ENCODE measurements at regions not wholly inside any gene's neighbourhood (a gene's known extent, or its start where the extent isn't known, plus 50 kb on each side); places are given as distances from the start of the nearest gene placed in this dataset.
"Not testable (repeated sequence)": the region's sequence is repeated elsewhere in the genome, so short reads cannot be mapped to it uniquely, and the experiment has no call there.

GRCh38 chr13:90272356-90272755 lies 1075.1 kb upstream of the MIR17HG start:
- Histone ChIP-seq H3K27me3 (replicated peaks; ENCODE audit: insufficient read depth) (no peaks in the 10 kb centered on the region), H3K9me3 (no peaks in the 10 kb centered on the region), H3K36me3 (no peaks in the 10 kb centered on the region), H3K4me3 (no peak overlapping the region), H3K4me1 (replicated peaks) (no peaks in the 10 kb centered on the region), H3K27ac (no peak overlapping the region)
- no peak for DNase-seq (ENCODE audit: low spot score)
- WGBS, result 100% methylated on average over 1 of the region's 1 CpG
- TF ChIP-seq POLR2AphosphoS5 (IDR thresholded peaks at IDR 0.05), result no peak
- no peak for TF ChIP-seq POLR2A (IDR thresholded peaks at IDR 0.05)
- no peak for TF ChIP-seq CTCF (IDR thresholded peaks at IDR 0.05)
- intact Hi-C loops (cut with DNase I), result no loop called here

GRCh38 chr13:90276216-90276615 lies 1071.3 kb upstream of the MIR17HG start:
- TF ChIP-seq POLR2AphosphoS5 (IDR thresholded peaks at IDR 0.05) (no peak), POLR2A (IDR thresholded peaks at IDR 0.05) (no peak), CTCF (IDR thresholded peaks at IDR 0.05) (no peak)
- no peaks in the 10 kb centered on the region for H3K36me3 ChIP-seq
- 59% methylated on average over 1 of the region's 1 CpG for WGBS
- no peaks in the 10 kb centered on the region for H3K27me3 ChIP-seq (replicated peaks; ENCODE audit: insufficient read depth)
- no peaks in the 10 kb centered on the region for H3K4me1 ChIP-seq (replicated peaks)
- intact Hi-C loops (cut with DNase I), result no loop called here
- no peaks in the 10 kb centered on the region for H3K9me3 ChIP-seq
- no peak overlapping the region for H3K27ac ChIP-seq
- no peak for DNase-seq (ENCODE audit: low spot score)
- no peak overlapping the region for H3K4me3 ChIP-seq

- DNase-seq (ENCODE audit: low spot score); H3K4me3 ChIP-seq; intact Hi-C loops (cut with DNase I); H3K9me3 ChIP-seq; H3K27me3 ChIP-seq (replicated peaks; ENCODE audit: insufficient read depth); H3K36me3 ChIP-seq; H3K4me1 ChIP-seq (replicated peaks); H3K27ac ChIP-seq: not testable (repeated sequence)
- WGBS, result 96% methylated on average over 3 of the region's 3 CpGs
Measured at GRCh38 chr13:90278231-90278630, 1069.3 kb upstream of the MIR17HG start.

GRCh38 chr13:90281709-90282108 lies 1065.8 kb upstream of the MIR17HG start:
- Histone ChIP-seq H3K27me3 (replicated peaks; ENCODE audit: insufficient read depth) (no peaks in the 10 kb centered on the region), H3K4me3 (no peak overlapping the region), H3K36me3 (no peaks in the 10 kb centered on the region), H3K9me3 (no peaks in the 10 kb centered on the region), H3K27ac (no peak overlapping the region), H3K4me1 (replicated peaks) (no peaks in the 10 kb centered on the region)
- no peak for DNase-seq (ENCODE audit: low spot score)
- intact Hi-C loops (cut with DNase I), result no loop called here
- no peak for TF ChIP-seq CTCF (IDR thresholded peaks at IDR 0.05)
- no peak for TF ChIP-seq POLR2AphosphoS5 (IDR thresholded peaks at IDR 0.05)
- TF ChIP-seq POLR2A (IDR thresholded peaks at IDR 0.05), result no peak

GRCh38 chr13:90287521-90287920 lies 1060.0 kb upstream of the MIR17HG start:
- intact Hi-C loops (cut with DNase I), result no loop called here
- no peak for TF ChIP-seq POLR2A (IDR thresholded peaks at IDR 0.05)
- no peak for TF ChIP-seq CTCF (IDR thresholded peaks at IDR 0.05)
- TF ChIP-seq POLR2AphosphoS5 (IDR thresholded peaks at IDR 0.05), result no peak
- H3K27me3 ChIP-seq (replicated peaks; ENCODE audit: insufficient read depth), result no peaks in the 10 kb centered on the region
- no peaks in the 10 kb centered on the region for H3K36me3 ChIP-seq
- H3K4me1 ChIP-seq (replicated peaks), result no peaks in the 10 kb centered on the region
- WGBS, result 94% methylated on average over 8 of the region's 8 CpGs
- no peaks in the 10 kb centered on the region for H3K9me3 ChIP-seq
- DNase-seq (ENCODE audit: low spot score), result no peak
- no peak overlapping the region for H3K27ac ChIP-seq
- H3K4me3 ChIP-seq, result no peak overlapping the region

All from prostate gland (tissue), 2 donors.